HG02759 (cell line): ENCODE measurements at regions not wholly inside any gene's neighbourhood (a gene's known extent, or its start where the extent isn't known, plus 50 kb on each side); places are given as distances from the start of the nearest gene placed in this dataset.

Experiments
- ATAC-seq: cut with Tn5 transposase; IDR thresholded peaks from one replicate; pipeline ENCODE4 v1.9.1; 2021; ENCODE audit warnings: mild to moderate bottlenecking, moderate library complexity; ENCODE audit not compliant: unreplicated experiment

GRCh38 chr18:78627551-78628346, 351.9 kb upstream of the SALL3 start:
- ATAC-seq = no peak

DNA sequence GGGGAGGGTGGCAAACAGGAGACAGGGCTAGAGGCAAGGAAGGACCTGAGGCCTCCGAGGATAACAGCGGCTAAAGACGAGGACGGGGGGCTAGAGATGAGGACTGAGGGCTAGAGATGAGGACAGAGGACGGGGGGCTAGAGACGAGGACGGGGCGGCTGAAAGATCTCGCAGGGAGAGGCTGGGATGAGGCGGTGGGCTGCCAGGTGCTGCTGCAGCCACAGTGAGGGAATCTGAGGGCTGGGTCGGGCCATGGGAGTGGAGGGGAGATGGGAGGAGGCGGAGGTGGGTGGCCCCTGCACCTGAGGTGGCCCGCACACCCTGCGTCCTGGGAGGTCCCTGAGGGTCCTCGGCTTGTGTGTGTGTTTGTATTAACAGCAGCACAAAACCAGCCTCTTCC, 350.2 kb upstream of the SALL3 start:
- no peak for ATAC-seq

GRCh38 chr18:78630356-78630755, 349.3 kb upstream of the SALL3 start:
- no peak for ATAC-seq

- ATAC-seq = no peak
Measured at GRCh38 chr18:78630981-78631510, 348.6 kb upstream of the SALL3 start.

DNA sequence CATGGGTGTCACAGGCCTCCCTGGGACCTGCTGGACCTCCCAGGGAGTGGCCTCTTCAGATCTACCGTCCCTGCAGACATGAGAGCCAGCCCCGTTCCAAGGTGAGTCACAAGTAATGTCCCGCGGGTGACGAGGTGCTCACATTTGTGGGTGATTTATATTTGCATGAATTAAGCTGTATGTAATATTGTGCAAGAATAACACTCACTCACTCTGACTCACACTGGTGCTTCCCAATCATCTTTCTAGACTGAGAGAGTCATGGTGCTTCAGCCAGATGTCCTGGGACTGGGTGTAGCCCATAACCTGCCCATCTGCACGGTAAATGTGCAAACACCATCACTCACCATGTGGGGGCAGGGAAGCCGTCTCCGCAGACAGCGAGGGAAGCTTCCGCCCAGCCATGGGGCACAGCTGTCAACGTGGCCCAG, 347.5 kb upstream of the SALL3 start:
- ATAC-seq = no peak

DNA sequence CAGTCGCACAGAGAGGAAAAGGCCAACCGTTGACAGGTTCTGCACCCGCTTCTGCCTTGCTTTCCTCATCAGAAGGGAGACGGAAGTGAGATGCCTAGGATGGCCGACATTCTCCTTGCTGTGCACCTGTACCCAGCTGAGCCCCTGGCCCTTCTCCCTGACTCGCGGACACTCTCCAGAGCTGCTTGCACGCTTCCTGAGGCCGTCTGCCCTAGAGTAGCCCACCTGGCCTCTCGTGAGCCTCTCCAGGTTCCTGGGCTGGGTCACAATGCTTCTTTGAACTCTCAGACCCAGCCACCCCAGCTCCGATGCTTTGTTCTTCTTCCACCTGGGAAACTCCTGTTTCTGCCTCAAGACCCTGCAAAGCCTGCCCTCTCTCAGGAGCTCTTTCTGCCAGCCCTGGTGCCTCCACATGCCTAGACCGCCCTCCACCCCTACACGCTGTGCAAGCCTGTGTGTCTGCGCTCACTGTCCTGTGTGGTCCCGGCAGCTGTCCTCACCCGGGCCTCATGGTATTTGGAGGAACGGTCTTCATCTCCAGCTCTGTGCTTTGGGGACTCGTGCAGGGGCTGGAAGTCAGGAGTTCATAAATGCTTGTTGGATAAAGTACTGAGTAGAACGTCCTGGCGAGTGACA, 345.4 kb upstream of the SALL3 start:
- ATAC-seq = no peak

DNA sequence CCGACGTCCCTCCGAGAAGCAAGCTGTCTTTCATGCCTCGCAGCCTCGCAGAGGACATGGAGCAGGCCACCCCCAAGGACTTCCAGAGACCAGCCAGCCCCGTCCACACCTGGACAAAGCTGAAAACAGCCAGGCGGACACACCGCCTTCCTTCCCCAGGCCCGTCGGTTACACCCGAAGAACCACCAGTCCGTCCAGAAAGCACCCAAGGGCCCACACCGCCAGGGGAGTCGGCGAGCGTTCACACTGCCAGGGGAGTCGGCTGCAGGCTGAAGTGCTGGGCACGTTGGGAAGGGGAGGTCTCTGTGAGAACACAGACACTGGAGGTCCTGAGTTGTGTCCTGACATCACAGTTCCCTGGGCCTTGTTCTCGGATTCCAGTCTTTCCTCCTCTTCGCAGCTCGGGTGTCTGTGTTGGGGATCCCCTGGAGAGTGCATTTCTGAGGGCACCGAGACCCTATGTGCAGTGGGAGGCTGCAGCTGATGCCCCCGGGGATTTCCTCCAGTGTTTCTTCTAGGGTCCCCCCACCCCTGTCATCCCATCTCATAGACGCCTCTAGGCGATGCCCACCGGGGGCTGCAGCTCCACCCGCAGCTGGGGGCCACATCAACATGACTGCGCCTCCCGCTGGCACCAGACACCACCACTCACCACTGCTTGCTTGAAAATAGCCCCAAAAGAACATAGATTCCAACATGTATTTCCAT, 344.4 kb upstream of the SALL3 start:
- ATAC-seq = no peak

DNA sequence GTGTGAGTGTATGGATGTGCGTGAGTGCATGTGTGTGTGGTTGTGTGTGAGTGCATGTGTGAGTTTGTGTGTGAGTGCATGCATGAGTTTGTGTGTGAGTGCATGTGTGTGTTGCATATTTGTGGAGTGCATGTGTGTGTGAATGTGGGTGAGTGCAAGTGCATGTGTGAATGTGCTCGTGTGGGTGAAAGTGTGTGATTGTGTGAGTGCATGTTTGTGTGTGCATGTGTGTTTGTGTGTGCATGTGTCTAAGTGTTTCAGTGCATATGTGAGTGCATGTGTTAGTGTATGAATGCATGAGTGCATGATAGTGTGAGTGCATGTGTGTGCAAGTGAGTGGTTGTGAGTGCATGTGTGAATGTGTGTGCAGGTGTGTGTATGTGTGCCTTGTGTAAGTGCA, 343.4 kb upstream of the SALL3 start:
- no peak for ATAC-seq

DNA sequence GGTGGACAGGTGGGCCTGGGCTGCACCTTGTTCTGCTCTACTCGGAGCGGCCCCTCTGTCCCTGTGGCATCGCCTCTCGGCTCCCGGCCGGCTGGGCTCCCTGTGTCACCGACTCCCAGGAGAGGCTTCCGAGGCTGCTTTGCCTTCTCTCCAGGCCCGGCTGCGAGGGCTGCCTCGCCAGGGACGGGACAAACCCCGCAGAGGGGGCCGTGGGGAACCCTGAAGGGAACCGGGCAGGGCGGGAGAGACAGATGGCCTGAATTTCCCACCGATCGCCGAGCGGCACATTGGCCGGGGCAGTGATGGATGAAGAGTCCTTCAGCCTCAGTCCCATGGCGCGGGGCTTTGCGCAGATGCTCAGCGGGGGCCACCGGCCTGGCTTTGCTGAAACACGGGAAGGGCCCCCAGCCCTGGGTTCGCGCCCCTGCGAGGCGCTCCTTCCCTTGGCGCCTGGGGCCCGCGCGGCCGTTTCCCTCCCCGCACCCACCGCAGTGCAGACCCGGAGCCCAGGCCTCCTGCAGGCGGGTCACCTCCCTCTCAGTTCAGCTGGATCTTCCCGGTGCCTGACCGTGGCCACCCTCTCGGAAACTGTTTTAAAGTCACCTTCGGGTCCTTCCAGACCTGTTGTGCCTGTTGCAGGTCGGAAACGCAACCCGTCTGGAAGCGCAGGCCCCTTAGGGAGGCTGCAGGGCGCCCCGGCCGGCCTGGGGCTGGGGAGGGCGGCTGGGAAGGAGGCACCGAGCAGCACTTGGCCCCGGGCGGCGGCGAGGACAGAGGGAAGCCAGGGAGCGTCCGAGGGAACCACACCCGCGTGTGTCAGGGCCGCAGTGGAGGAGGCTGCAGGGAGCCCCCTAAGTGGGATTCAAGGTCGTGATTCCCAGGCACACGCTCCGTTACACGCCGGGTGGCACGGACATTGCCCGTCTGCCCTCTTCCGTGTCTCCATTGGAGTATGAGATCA, 341.9 kb upstream of the SALL3 start:
- no peak for ATAC-seq

GRCh38 chr18:78639006-78639950, 340.3 kb upstream of the SALL3 start:
- no peak for ATAC-seq

GRCh38 chr18:78640246-78640995, 339.2 kb upstream of the SALL3 start:
- no peak for ATAC-seq

GRCh38 chr18:78641689-78642231, 337.9 kb upstream of the SALL3 start:
- ATAC-seq = no peak

- no peak for ATAC-seq
Measured at GRCh38 chr18:78642296-78642951, 337.2 kb upstream of the SALL3 start.

DNA sequence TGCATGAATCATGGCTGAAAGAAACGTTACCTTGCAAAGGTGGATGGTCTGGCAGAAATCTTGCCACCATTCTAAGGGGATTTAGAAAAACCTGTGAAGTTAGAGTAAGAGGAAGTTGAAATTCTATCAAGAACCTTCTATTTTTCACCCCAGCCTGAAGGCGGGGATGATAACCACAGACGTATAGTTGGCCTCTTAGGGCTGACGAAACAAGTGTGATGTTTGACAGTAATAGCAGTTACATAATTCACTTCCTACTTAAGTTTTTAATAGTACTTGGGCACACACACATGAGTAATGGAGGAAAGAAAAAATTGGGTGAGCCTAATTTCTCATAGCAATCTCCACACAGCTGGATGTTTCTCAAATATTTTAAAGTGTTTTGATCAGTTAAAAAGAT, 336.6 kb upstream of the SALL3 start:
- no peak for ATAC-seq

DNA sequence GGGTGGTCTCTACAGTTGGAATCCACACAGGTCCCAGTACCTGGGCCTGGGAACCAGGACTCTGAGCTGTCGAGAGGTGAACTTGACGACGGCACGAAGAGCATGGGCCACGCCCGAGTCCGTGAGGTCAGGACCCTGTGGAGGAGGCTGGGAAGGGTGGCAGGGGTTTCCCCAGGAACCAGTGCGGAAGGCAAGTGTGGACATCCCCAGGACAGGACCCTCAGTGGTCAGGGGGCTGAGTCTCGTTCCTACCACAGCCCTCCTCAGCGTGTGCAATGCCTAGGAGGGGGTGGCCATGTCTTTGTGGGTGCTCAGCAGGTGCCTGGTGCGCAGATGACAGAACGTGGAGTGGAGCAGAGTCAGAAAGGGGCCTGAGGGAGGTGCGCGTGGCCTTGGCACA, 335.6 kb upstream of the SALL3 start:
- no peak for ATAC-seq

- no peak for ATAC-seq
Measured at GRCh38 chr18:78645216-78645615, 334.4 kb upstream of the SALL3 start.

DNA sequence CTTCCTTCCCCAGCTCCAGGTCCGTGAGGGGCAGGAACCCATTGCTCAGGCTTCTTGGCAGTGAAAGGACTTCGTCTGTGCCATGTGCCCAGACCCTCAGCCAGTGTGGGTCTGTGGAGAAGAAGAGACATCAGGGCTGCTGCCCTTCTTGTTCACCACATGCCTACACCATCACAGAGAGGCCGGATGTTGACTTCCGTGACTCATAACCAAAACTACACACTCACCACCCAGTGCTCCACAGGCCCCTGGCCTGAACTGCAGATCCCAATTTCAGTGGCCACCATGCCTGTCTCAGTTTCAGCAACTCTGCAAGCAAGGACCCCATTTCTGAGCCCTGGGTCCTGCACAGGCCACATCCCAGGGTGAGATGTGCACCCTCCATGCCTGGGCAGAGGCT, 332.6 kb upstream of the SALL3 start:
- no peak for ATAC-seq

DNA sequence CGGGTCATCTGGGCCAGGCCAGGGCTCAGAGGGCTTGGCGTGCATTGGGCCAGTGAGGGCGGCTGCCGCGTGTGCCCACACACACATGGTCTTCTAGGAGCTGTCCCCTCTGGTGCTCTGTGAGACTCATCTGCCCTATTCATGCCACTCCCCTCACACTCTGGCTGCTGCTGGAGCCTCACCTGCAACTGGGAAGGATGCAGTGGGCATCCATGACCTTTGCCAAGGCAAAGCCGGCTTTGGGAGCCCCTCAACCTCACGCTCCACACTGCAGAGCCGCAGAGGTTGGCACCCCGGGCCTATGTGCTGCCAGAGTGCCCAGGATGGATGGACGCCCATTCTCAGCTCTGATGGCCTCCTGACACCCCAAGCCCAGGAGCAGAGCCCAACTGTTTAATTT, 330.2 kb upstream of the SALL3 start:
- no peak for ATAC-seq
